Caco-2 (cell line): ENCODE measurements at regions not wholly inside any gene's neighbourhood (a gene's known extent, or its start where the extent isn't known, plus 50 kb on each side); places are given as distances from the start of the nearest gene placed in this dataset.

ENCODE experiments used
- BruUV-seq: library from RNA; stranded (reverse); fragments of 400-500 nt; replicated peaks from 2 replicates; lab custom pipeline; 2021; lab: Mats Ljungman, UMichigan
- CTCF ChIA-PET: fragments of 300-600 bp; sonication (Branson Sonifier 250); formaldehyde crosslinking; loops from one replicate; lab custom pipeline; 2022; ENCODE audit warnings: antibody characterized with exemption; lab: Charles Lee
- POLR2A ChIA-PET: fragments of 300-600 bp; sonication (Branson Sonifier 250); formaldehyde crosslinking; loops from one replicate; lab custom pipeline; 2022; ENCODE audit warnings: antibody characterized with exemption; lab: Charles Lee
- DNase-seq, 2 experiments: peaks; one replicate each; pipeline versions ENCODE4 v3.0.0 to v3.0.0-alpha.2; 2020 to 2022
- H3K27me3 ChIP-seq: replicated peaks from 2 replicates; pipeline ENCODE4 v1.6.0; 2011; ENCODE audit warnings: low read length; ENCODE audit not compliant: control insufficient read depth, insufficient read depth
- H3K36me3 ChIP-seq: 2 replicates; pipeline ENCODE4 v1.5.1; 2011; ENCODE audit warnings: low read length; ENCODE audit not compliant: control insufficient read depth, insufficient read depth
- H3K4me1 ChIP-seq: fragments of 250-450 bp; sonication (Bioruptor Pico); 2 replicates; pipeline ENCODE4 v1.5.1; 2020; ENCODE audit warnings: mild to moderate bottlenecking
- H3K4me3 ChIP-seq: 2 replicates; pipeline ENCODE4 v1.5.1; 2011; ENCODE audit warnings: low read depth, mild to moderate bottlenecking, control low read depth, low read length
- H3K9me3 ChIP-seq: fragments of 250-450 bp; sonication (Bioruptor Pico); 2 replicates; pipeline ENCODE4 v1.5.1; 2020; ENCODE audit warnings: mild to moderate bottlenecking, moderate library complexity
- H3K27ac Mint-ChIP-seq: one replicate; pipeline ENCODE4 v1.8.0; 2022; ENCODE audit warnings: mixed read lengths; ENCODE audit not compliant: unreplicated experiment
- H3K27me3 Mint-ChIP-seq: one replicate; pipeline ENCODE4 v1.8.0; 2022; ENCODE audit warnings: mixed read lengths; ENCODE audit not compliant: insufficient read depth, unreplicated experiment
- H3K36me3 Mint-ChIP-seq: one replicate; pipeline ENCODE4 v1.8.0; 2022; ENCODE audit warnings: mild to moderate bottlenecking, mixed read lengths; ENCODE audit not compliant: insufficient read depth, unreplicated experiment
- H3K4me1 Mint-ChIP-seq: one replicate; pipeline ENCODE4 v1.8.0; 2022; ENCODE audit warnings: low read depth, mixed read lengths; ENCODE audit not compliant: unreplicated experiment
- H3K4me3 Mint-ChIP-seq: one replicate; pipeline ENCODE4 v1.8.0; 2022; ENCODE audit warnings: mild to moderate bottlenecking, moderate library complexity, mixed read lengths; ENCODE audit not compliant: unreplicated experiment
- H3K9me3 Mint-ChIP-seq: one replicate; pipeline ENCODE4 v1.8.0; 2022; ENCODE audit warnings: mixed read lengths; ENCODE audit not compliant: unreplicated experiment
- CTCF ChIP-seq, 2 experiments: fragments of 200-600 bp in 1 of 2; IDR thresholded peaks; 1 replicate in 1 of 2; 2 replicates in 1 of 2; pipeline versions ENCODE4 v1.5.1 to v1.8.0; 2011 to 2022; ENCODE audit warnings: antibody characterized with exemption in 1 of 2, control low read depth in 1 of 2, inconsistent platforms in 1 of 2, low read depth in 1 of 2, low read length in 1 of 2, mild to moderate bottlenecking in 1 of 2, moderate library complexity in 1 of 2; ENCODE audit not compliant: insufficient read depth in 1 of 2, severe bottlenecking in 1 of 2, unreplicated experiment in 1 of 2
- intact Hi-C: fragments of 100-400 bp; cut with micrococcal nuclease; formaldehyde crosslinking; loops from one replicate; pipeline ENCODE4 v1.10.0; 2022; ENCODE audit not compliant: unreplicated experiment

- H3K4me1 Mint-ChIP-seq: no peaks in the 10 kb centered on the region
- DNase-seq: no peak
- no peaks in the 10 kb centered on the region for H3K4me1 ChIP-seq
- no peak overlapping the region for H3K4me3 ChIP-seq
- H3K36me3 Mint-ChIP-seq: peaks cover 5% of the 10 kb centered on the region
- no peaks in the 10 kb centered on the region for H3K27me3 ChIP-seq
- BruUV-seq: no TSS peak
- H3K36me3 ChIP-seq: no peaks in the 10 kb centered on the region
- ChIA-PET POLR2A (no interaction called here), CTCF (no interaction called here)
- no peaks in the 10 kb centered on the region for H3K9me3 ChIP-seq
- H3K4me3 Mint-ChIP-seq: no peak overlapping the region
- no peak overlapping the region for H3K27ac Mint-ChIP-seq
- TF ChIP-seq CTCF (IDR thresholded peaks at IDR 0.05; ENCODE audit: insufficient read depth in 1 of 2, low read depth in 1 of 2, low read length in 1 of 2, severe bottlenecking in 1 of 2, unreplicated experiment in 1 of 2): no peak
- no peaks in the 10 kb centered on the region for H3K27me3 Mint-ChIP-seq
- intact Hi-C loops: no loop called here
- no peaks in the 10 kb centered on the region for H3K9me3 Mint-ChIP-seq
These were observed 58.5 kb downstream of the DLL1 start for GRCh38 chr6:170232186-170233002.

GRCh38 chr6:170231293-170232185 lies 59.3 kb downstream of the DLL1 start:
- H3K27me3 ChIP-seq: no peaks in the 10 kb centered on the region
- no peaks in the 10 kb centered on the region for H3K9me3 ChIP-seq
- ChIA-PET POLR2A (no interaction called here), CTCF (no interaction called here)
- DNase-seq: no peak
- Mint-ChIP-seq H3K27ac (no peak overlapping the region), H3K36me3 (peaks cover 5% of the 10 kb centered on the region), H3K9me3 (no peaks in the 10 kb centered on the region), H3K27me3 (no peaks in the 10 kb centered on the region), H3K4me3 (no peak overlapping the region), H3K4me1 (no peaks in the 10 kb centered on the region)
- H3K4me3 ChIP-seq: no peak overlapping the region
- intact Hi-C loops: no loop called here
- BruUV-seq: no TSS peak
- no peaks in the 10 kb centered on the region for H3K36me3 ChIP-seq
- TF ChIP-seq CTCF (IDR thresholded peaks at IDR 0.05; ENCODE audit: insufficient read depth in 1 of 2, low read depth in 1 of 2, low read length in 1 of 2, severe bottlenecking in 1 of 2, unreplicated experiment in 1 of 2): no peak
- no peaks in the 10 kb centered on the region for H3K4me1 ChIP-seq

- Histone ChIP-seq H3K27me3 (no peaks in the 10 kb centered on the region), H3K4me3 (no peak overlapping the region), H3K36me3 (no peaks in the 10 kb centered on the region), H3K4me1 (no peaks in the 10 kb centered on the region), H3K9me3 (no peaks in the 10 kb centered on the region)
- Mint-ChIP-seq H3K9me3 (no peaks in the 10 kb centered on the region), H3K36me3 (peaks cover 5% of the 10 kb centered on the region), H3K27me3 (no peaks in the 10 kb centered on the region), H3K4me1 (no peaks in the 10 kb centered on the region), H3K4me3 (no peak overlapping the region), H3K27ac (no peak overlapping the region)
- no peak for TF ChIP-seq CTCF (IDR thresholded peaks at IDR 0.05; ENCODE audit: insufficient read depth in 1 of 2, low read depth in 1 of 2, low read length in 1 of 2, severe bottlenecking in 1 of 2, unreplicated experiment in 1 of 2)
- ChIA-PET POLR2A (no interaction called here), CTCF (no interaction called here)
- DNase-seq: no peak
- intact Hi-C loops: no loop called here
- BruUV-seq: no TSS peak
These were observed 60.2 kb downstream of the DLL1 start for GRCh38 chr6:170230520-170231292.
